ENCODE measurements at regions not wholly inside any gene's neighbourhood (a gene's known extent, or its start where the extent isn't known, plus 50 kb on each side); places are given as distances from the start of the nearest gene placed in this dataset.

DNA sequence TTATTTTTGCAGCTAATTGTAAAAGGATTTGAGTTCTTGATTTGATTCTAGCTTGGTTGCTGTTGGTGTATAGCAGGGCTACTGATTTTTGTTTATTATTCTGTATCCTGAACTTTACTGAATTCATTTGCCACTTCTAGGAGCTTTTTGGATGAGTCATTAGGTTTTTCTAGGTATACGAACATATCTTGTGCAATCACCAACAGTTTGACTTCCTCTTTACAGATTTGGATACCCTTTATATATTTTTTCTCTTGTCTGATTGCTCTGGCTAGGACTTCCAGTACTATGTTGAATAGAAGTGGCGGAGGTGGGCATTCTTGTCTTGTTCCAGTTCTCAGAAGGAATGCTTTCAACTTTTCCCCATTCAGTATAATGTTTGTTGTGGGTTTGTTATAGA lies 210.8 kb downstream of the FGF10 start:
- FAIRE-seq (no peak), DNase-seq (ENCODE audit: low read depth, low spot score) (no peak)
- H3K4me3 ChIP-seq (ENCODE audit: control insufficient read depth in 2 of 3, extremely low read depth in 1 of 3, insufficient read depth in 2 of 3, low read depth in 1 of 3, low read length in 3 of 3) = no peak overlapping the region
- no peak overlapping the region for H2AFZ ChIP-seq (ENCODE audit: control insufficient read depth, low read length)
- dilution Hi-C loops (cut with MboI; ENCODE audit: extremely low pct_ligation_motif_present, low sequenced_read_pairs) = no loop called here
- TF ChIP-seq, protein P1, sequence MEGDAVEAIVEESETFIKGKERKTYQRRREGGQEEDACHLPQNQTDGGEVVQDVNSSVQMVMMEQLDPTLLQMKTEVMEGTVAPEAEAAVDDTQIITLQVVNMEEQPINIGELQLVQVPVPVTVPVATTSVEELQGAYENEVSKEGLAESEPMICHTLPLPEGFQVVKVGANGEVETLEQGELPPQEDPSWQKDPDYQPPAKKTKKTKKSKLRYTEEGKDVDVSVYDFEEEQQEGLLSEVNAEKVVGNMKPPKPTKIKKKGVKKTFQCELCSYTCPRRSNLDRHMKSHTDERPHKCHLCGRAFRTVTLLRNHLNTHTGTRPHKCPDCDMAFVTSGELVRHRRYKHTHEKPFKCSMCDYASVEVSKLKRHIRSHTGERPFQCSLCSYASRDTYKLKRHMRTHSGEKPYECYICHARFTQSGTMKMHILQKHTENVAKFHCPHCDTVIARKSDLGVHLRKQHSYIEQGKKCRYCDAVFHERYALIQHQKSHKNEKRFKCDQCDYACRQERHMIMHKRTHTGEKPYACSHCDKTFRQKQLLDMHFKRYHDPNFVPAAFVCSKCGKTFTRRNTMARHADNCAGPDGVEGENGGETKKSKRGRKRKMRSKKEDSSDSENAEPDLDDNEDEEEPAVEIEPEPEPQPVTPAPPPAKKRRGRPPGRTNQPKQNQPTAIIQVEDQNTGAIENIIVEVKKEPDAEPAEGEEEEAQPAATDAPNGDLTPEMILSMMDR (optimal IDR thresholded peaks at IDR 0.05 in 1 of 3, IDR thresholded peaks at IDR 0.05 in 1 of 3, conservative IDR thresholded peaks at IDR 0.05 in 1 of 3; ENCODE audit: extremely low read depth in 1 of 3, insufficient read depth in 2 of 3, low read length in 3 of 3) = no peak
- TF ChIP-seq EZH2 (IDR thresholded peaks at IDR 0.05; ENCODE audit: low read length) = no peak
- no peaks in the 10 kb centered on the region for H3K27me3 ChIP-seq (ENCODE audit: control insufficient read depth, extremely low read depth, insufficient read depth, low read length)
- H3K79me2 ChIP-seq (ENCODE audit: control insufficient read depth, insufficient read depth, low read length) = no peaks in the 10 kb centered on the region
- no peak overlapping the region for H3K27ac ChIP-seq (ENCODE audit: control insufficient read depth, insufficient read depth, low read length)
- no peaks in the 10 kb centered on the region for H3K4me1 ChIP-seq (ENCODE audit: control insufficient read depth, extremely low read depth, insufficient read depth, low read length)
- no peak overlapping the region for H3K9ac ChIP-seq (ENCODE audit: control insufficient read depth, extremely low read depth, insufficient read depth, low read length)
- no peaks in the 10 kb centered on the region for H4K20me1 ChIP-seq (ENCODE audit: control insufficient read depth, extremely low read depth, insufficient read depth, low read length)
- no peak overlapping the region for H3K4me2 ChIP-seq (ENCODE audit: control insufficient read depth, extremely low read depth, insufficient read depth, low read depth, low read length)
- H3K36me3 ChIP-seq (ENCODE audit: control insufficient read depth in 2 of 2, extremely low read depth in 1 of 2, insufficient read depth in 2 of 2, low read length in 2 of 2) = no peaks in the 10 kb centered on the region
- H3K9me1 ChIP-seq (ENCODE audit: control insufficient read depth, extremely low read depth, insufficient read depth, low read length) = no peaks in the 10 kb centered on the region
- no peaks in the 10 kb centered on the region for H3K9me3 ChIP-seq (ENCODE audit: control insufficient read depth, low read depth, low read length)

DNA sequence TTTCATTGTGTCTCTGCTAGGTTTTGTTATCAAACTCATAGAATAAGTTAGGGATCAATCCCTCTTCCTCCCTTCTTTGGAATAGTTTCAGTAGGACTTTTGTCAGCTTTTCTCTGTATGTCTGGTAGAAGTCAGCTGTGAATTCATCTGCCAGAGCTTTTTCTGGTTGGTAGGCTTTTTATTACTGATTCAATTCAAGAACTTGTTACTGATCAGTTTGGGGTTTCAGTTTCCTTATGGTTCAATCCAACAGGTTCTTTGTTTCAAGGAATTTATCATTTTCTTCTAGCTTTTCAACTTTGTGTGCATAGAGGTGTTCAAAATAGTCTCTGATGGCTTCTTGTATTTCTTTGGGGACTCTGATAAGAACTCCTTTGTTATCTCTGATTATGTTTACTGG lies 221.7 kb downstream of the FGF10 start:
- TF ChIP-seq, protein P1 (optimal IDR thresholded peaks at IDR 0.05 in 1 of 3, IDR thresholded peaks at IDR 0.05 in 1 of 3, conservative IDR thresholded peaks at IDR 0.05 in 1 of 3; ENCODE audit: extremely low read depth in 1 of 3, insufficient read depth in 2 of 3, low read length in 3 of 3) = no peak
- TF ChIP-seq EZH2 (IDR thresholded peaks at IDR 0.05; ENCODE audit: low read length) = no peak
- peaks cover 4% of the 10 kb centered on the region for H3K9me3 ChIP-seq (ENCODE audit: control insufficient read depth, low read depth, low read length)
- no peaks in the 10 kb centered on the region for H4K20me1 ChIP-seq (ENCODE audit: control insufficient read depth, extremely low read depth, insufficient read depth, low read length)
- H3K27me3 ChIP-seq (ENCODE audit: control insufficient read depth, extremely low read depth, insufficient read depth, low read length) = no peaks in the 10 kb centered on the region
- DNase-seq (ENCODE audit: low read depth, low spot score) (no peak), FAIRE-seq (no peak)
- H3K9ac ChIP-seq (ENCODE audit: control insufficient read depth, extremely low read depth, insufficient read depth, low read length) = no peak overlapping the region
- H3K36me3 ChIP-seq (ENCODE audit: control insufficient read depth in 2 of 2, extremely low read depth in 1 of 2, insufficient read depth in 2 of 2, low read length in 2 of 2) = no peaks in the 10 kb centered on the region
- no peaks in the 10 kb centered on the region for H3K79me2 ChIP-seq (ENCODE audit: control insufficient read depth, insufficient read depth, low read length)
- no peak overlapping the region for H3K27ac ChIP-seq (ENCODE audit: control insufficient read depth, insufficient read depth, low read length)
- no peaks in the 10 kb centered on the region for H3K9me1 ChIP-seq (ENCODE audit: control insufficient read depth, extremely low read depth, insufficient read depth, low read length)
- no peaks in the 10 kb centered on the region for H3K4me1 ChIP-seq (ENCODE audit: control insufficient read depth, extremely low read depth, insufficient read depth, low read length)
- H3K4me3 ChIP-seq (ENCODE audit: control insufficient read depth in 2 of 3, extremely low read depth in 1 of 3, insufficient read depth in 2 of 3, low read depth in 1 of 3, low read length in 3 of 3) = no peak overlapping the region
- no peak overlapping the region for H3K4me2 ChIP-seq (ENCODE audit: control insufficient read depth, extremely low read depth, insufficient read depth, low read depth, low read length)
- no peak overlapping the region for H2AFZ ChIP-seq (ENCODE audit: control insufficient read depth, low read length)
- dilution Hi-C loops (cut with MboI; ENCODE audit: extremely low pct_ligation_motif_present, low sequenced_read_pairs) = no loop called here
